NCI-H524 treated with DMSO at 0.1 percent for 48 hours (cell line): ENCODE measurements at regions not wholly inside any gene's neighbourhood (a gene's known extent, or its start where the extent isn't known, plus 50 kb on each side); places are given as distances from the start of the nearest gene placed in this dataset.

Experiments used
- DNase-seq: peaks from one replicate; lab custom pipeline; 2025; lab: John Stamatoyannopoulos, UW

DNA sequence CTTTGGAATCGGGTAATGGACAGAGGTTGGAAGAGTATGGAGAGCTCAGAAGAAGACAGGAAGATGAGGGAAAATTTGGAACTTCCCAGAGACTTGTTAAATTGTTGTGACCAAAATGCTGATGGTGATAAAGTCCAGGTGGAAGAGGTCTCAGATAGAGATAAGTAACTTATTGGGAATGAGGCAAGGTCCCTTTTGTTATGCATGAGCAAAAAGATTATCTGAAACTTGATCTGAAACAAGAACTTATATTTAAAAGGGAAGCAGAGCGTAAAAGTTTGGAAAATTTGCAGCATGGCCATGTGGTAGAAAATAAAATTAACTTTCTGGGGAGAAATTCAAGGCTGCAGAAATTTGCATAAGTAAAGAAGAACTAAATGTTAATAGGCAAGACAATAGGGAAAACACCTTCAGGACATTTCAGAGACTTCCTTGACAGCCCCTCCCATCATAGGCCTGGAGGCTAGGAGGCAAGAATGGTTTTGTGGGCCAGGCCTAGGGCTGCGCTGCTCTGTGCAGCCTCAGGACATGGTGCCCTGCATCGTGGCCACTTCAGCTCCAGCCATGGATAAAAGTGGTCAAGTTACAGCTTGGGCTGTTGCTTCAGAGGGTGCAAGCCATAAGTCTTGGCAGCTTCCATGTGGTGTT lies 425.7 kb upstream of the PRICKLE1 start:
- DNase-seq, result no peak

DNA sequence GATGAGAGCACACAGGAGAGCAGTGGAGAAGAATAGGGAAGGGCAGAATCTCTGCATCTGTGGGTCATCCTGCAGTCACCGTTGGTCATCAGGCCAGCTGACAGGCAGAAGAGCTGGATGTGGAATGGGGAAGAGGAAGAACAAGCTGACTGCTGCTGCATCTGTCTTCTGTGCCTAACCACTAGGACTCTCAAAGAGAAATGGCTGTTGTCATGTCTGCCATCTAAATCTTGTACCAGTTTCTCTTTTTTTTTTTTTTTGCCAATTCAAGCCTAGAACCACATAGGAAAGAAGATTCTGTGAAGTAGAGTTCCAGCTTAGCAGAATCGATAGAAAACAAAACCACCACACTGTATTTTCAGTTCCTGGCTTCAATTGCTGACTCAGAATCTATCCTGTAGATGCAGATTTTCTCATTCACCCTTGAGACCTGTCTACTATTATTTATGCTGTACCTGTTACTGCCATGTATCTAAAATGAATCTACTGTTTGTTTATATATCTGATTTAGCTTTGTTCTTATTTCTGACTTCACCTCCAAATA lies 421.9 kb upstream of the PRICKLE1 start:
- no peak for DNase-seq

DNA sequence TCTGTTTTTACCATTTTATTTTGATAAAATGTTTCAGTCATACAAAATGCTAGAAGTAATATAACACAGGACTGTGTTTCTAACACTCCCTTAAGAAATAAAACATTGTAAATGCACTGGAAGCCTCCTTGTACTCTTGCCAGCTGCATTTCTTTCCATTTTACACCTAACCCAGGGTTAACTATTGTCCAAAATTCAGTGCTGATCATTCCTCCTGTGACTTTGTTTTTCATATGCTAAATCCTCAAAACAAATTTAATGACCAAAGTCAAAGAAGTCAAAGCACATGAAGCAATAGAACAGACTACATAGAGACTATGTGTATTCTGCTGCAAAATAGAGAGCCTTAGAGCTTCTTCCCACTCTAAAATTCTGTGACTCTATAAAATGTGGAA lies 420.3 kb upstream of the PRICKLE1 start:
- no peak for DNase-seq

DNA sequence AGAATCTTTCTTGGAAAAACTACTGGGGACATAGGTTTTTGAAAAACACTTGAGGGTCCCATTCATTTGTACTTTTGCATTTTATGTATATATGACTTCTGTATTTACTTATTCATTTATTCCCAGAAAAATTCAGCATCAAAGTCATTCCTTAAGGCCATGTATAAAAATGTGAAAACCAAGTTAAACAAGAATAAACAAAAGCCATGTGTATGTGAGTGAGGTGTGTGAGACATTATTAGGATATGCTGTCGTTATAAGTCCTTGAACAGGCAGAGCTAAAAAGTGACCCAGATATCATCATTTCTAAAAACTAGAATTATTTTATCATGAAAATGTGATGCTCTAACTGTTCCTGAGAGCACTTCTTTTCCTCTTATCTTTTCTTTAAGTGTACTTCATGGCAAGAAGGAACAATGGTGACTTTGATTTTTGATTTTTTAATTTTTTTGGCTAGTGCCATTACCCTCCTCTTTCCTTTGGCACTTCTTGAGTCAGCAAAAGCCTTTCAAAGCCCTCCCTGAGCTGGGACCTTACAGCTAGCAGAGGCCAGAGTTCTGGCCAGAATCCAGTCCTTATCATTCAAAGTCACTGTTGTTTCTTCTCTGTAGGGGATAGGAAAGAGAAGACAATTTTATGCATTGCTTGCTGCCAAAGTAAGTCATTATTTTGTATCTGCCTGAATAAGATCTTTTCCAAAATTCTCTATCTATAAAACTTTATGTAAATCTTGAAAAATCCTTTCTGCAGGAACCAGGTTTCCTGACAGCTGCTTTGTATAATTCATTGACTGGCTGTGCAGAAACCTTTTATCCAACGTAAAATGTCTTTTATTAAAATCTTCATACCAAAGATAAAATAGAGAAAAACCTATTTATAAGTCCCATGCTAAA lies 419.7 kb upstream of the PRICKLE1 start:
- DNase-seq, result no peak

DNA sequence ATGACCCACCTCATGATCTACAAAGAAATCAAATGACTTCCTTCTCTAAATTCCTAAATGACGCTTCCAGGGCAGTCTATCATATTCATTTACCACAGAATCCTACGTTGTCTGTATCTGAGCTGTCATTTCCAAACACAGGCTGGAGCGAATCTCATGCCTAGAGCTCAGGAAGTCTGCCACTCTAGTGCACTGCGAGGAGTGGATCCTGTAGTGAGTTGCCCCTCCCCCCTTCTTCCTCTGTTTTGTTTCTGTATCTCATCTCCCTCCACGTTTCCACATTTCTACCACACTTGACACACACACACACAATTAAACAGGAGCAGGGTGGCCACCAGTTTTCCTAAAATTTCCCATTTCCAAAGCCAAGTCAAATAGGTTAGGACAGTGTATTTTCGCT lies 415.4 kb upstream of the PRICKLE1 start:
- no peak for DNase-seq

DNA sequence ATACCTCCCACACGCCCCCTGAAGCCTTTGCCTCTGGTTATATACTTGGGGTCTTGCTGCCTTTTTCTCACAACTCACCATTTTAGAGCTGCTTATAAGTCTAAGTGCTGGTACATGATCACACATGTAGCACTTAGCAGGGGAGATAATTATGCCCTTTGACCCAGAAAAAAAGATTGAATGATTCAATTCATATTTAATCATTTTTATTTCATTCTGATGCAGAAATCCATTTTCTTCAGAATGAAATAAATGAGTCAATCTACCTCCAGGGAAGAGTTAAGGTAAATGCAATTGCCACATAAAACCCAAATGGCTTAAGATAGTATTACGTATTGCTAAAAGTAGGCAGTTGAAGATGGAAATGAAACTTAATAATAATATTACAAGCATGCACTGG lies 414.6 kb upstream of the PRICKLE1 start:
- no peak for DNase-seq

DNA sequence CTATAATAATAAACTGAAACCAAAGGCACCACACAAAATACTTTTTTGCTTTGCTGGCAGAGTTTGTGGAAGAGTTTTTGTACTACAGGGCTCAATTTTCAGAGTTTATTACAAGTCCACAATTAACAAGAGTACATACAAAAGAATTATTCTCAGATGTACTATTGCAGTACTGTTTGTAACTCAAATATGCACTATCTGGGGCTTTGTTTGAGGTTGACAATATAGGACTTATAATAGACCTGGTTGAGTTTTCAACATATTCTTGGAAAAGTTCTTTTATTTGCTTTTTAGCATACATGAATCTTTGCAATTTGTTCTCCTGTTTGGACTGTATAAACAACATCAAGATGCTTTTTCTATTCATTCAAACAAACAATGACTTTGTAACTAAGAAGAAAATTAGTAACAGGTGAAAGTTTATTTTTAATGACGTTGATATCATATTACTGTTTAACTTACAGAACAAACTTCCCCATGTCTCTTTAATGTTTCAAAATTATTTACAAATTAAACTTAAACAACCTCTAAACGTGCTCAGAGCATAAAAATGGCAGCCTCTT lies 407.4 kb upstream of the PRICKLE1 start:
- no peak for DNase-seq

DNA sequence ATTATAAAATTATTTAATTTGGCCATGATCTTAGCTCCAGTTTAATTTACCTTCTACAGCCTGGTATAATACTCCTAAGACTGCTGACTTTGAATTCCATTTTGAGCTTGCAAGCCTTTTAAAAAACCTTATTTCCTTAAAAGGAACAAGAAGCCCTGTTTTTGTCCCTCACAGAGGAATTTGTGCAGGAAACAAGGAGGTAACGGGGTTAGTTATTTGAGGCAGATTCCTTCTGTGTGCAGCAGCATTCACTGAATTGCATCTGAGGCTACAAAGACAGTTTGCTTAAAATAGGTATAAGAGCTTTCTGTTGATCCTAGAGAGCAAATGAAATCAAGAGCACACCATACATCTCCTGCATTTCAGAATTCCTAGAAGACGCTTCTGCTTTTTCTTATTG lies 403.3 kb upstream of the PRICKLE1 start:
- DNase-seq, result no peak

DNA sequence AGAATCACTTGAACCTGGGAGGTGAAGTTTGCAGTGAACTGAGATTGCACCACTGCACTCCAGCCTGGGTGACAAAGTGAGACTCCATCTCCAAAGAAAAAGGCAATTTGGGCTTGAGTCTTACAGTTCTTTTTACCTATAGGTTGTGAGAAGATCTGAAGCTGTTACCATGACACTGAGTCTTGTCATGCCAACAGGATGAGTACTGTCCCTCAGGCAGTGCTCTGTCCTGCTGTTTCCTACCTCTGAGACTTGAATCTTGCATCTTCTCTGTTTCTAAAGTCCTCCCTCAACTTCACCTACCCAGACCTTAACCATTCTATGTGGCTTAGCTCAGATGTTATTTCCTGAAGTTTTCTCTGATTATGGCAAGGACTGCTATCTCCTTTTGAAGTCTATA lies 400.8 kb upstream of the PRICKLE1 start:
- DNase-seq, result no peak

DNA sequence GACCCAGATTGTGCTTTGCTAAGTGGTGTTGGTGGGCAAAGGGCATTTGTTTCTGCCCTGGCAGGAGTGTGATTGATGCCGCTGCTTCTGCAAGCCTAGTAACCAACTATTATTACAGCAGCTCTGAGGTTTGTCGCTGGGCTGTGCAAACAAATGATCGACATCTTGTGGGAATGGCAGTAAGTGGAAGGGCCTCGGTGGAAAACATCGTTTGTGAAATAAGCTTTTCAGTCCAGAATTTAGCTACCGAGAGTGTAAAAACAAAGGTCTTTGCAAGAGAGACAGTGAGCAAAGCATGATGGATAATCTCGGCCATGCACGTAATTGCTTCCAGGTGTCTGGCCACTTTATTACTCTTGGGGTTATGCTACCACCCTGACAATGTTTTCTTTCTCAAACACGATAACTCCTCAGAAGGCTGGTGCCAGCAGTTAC lies 397.7 kb upstream of the PRICKLE1 start:
- DNase-seq, result no peak

DNA sequence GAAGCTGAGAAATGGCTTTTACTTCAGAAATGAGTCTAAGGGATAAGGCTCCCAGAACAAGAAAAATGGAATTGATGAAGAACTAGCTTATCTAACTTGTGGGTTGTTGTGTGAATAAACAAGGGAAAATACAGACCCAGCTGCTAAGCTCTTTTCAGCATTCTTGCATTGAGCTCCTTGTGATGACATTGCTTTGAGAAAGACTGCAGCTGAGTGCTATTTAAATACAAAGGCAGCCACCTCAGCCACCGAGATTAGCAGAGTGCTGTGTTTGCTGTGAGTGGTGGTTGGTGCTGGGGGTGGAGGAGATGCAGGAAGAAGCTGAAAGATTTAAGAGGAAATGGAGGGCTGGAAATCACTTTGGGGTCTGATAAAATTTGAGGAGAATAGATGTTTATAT lies 396.0 kb upstream of the PRICKLE1 start:
- DNase-seq, result no peak

DNA sequence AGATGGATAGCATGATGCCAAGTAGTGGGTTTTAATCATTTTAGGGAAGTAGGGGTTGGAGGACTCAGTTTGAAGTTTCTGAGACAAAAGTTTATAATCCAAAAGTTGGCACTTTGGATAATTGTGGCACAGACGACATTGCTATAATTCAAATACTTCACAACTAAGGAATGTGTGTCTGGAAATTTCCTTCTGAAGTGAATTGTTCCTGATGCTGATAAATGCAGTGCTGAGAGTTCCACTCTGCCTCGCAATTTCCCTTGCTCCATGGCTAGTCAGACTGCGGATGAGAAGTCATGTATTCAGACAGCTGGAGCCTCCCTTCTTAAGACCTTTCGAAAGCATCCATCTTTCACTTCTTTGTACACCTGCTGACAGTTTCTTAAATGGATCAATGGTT lies 393.3 kb upstream of the PRICKLE1 start:
- DNase-seq, result no peak

DNA sequence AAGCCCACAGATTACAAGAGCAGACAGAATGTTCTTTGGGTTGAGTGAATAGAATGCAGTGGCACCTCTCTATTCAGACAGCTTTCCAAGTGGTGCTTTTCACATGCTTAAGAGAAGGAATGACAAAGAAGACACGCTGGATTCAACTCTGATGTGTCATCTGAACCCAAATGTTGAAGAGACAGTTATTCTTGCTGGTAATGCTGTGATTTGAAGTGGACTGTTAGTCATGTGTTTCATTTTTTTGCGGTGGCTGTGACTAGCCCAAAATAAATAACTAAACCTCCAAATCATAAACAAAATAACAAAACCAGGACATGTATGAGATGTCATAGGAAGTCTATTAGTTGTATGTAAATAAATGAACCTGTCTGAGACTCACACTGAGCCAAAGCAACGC lies 391.8 kb upstream of the PRICKLE1 start:
- no peak for DNase-seq

DNA sequence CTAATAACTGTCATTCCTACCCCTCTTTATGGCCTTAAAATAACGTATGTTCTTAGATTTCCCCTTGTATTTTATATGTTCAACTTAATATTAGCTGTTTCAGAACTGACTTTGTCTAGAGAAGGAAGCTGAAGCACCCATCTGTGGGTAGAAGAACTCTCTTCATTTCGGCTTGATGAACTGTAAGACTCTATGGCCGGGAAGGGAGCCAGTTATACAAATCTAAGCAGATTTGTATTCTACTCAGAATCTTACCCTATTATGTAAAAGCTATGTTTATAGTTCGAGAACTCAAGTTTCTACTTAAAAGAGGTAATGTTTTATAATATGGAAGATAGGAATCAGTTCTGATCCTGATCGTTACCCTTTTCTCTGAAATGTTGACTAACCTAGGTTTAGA lies 390.9 kb upstream of the PRICKLE1 start:
- DNase-seq, result no peak

DNA sequence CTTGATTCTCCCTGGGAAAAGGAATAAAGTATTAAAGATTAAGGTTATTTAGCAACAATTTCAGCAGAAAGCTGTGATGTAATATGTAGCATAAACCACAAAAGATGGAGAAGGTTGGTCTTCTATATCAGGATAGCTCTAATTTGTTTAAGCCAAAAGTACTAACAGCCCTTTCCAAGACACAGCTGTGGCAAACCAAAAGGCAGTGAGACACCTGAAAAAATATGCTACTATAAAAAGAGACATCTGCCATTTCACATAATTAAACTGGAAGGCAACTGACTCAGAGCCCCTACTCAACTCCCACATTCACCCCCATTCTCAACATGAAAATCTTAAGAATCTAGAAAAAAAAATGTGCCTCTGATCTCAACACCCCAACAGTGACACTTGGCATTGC lies 390.2 kb upstream of the PRICKLE1 start:
- DNase-seq, result no peak

DNA sequence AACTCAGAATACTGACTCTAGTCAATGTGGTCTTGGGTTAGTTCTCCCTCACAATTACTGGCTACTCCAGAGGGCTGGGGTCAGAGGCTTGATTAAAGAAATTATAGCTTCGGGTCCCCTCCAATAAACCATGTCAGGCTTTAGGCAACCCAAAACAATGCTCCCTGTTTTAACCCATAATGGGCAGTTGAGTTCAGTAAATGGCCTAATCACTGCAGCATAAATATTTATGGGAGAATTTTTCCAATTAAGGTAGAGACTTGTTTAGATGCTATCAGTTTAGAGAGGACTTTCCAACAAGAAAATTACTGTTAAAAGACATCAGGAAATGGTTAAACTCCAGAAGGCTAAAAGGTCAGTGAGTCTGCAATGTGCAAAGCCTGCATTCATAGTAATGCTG lies 389.2 kb upstream of the PRICKLE1 start:
- DNase-seq, result no peak

DNA sequence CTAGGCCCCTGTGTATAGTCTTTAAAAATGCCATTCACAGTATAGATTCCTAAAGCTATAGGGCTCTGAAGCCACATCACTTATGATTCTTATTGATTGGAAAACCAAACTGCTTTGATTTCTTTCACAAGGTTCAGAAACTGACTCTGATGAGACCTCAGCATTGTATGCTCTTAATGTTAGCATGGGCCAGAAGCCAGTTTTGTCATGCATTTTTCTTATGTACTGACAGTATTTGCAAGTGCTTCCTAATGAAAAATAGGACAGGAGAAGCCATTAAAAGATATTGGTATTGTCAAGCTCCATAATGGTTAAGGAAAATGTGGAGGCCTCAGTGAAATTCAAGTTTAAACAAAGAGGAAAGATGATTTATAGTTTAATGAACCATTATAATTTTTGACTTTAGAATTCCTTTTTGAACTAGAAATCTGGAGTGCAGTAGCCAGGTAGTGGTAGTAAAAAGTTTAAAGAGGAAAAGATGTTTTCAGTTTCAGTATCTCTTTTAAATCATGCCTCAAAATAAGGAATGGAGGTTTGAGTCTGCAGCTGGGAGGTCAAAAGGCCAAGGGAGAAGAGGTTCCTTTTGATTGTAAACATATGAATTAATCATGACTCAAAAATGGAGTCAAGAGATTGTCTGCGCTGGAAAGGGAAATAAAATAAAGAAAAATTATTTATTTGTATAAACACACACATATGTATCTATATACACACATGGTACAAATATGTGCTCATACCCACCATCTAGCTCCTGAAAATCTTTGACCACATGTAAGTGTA lies 388.1 kb upstream of the PRICKLE1 start:
- DNase-seq, result no peak

DNA sequence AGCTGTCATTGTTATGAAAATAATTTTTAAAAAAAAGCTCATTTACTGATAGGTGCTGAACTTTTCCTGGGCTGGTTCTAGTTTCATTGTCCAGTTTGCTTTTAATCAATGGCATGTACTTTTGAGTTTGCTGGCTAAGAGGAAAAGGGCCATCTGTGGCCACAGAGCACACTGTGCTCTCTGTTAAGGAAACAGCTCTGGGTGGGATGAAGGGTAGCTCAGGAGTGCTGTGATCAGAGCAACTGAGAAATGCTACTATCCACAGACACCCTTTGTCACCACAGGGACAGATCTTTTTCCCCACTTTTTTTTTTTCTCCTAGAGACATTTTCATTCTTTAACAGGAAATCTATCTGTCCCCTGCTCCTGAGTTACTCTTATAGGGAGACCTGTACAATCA lies 387.1 kb upstream of the PRICKLE1 start:
- no peak for DNase-seq

DNA sequence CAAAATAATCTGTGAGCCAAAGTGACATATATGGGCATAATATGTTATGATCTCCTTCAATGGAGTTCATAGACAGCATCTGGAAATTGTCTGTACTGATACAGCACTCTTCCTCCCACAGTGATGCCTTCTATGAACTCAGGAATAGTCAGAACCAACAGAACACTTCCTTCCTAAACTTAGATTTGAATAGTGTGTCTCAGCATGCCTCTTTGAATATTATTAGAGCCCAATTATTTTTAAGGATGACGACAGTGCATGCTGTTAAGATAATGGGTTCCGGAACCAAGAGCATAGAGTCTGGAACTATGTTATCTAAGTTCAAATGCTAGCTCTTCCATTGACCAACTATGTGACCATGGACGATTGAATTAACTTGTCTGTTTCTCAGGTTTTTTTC lies 386.6 kb upstream of the PRICKLE1 start:
- no peak for DNase-seq

DNA sequence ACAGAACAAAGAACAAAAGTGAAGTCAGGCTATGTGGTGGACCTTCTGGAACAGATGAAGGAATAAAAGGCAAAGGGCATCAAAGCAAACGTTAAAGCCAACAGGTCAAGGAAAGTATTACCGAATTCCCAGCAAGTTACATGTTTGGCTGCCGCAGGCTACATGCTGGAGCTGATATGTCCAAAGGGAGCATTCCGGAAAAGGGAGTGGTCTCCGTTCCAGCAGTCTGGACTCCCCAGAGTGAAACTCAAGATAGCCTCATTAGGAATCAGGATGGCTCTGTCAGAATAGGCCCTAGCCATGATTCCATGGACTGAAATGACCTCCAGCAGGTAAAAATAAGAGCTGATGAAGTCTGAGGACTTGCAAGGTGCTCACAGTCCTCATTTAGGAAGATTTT lies 379.8 kb upstream of the PRICKLE1 start:
- DNase-seq, result no peak

DNA sequence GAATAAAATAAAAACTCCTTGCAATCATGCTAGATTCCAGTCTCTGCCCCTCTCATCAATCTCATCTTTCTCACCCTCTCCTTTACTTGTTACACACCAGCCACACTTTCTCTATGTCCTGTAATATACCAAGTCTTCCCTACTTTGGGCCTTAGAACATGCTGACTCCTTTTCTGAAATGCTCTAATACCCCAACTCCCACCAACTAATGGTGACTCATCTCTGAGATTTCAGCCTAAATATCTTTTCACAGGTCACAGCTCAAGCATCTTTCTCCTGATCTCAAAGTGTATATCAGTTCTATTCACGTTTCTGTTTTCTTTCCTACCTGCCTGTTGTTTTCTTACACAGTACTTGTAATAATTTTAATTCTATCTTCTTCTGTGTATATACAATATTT lies 378.9 kb upstream of the PRICKLE1 start:
- DNase-seq, result no peak

DNA sequence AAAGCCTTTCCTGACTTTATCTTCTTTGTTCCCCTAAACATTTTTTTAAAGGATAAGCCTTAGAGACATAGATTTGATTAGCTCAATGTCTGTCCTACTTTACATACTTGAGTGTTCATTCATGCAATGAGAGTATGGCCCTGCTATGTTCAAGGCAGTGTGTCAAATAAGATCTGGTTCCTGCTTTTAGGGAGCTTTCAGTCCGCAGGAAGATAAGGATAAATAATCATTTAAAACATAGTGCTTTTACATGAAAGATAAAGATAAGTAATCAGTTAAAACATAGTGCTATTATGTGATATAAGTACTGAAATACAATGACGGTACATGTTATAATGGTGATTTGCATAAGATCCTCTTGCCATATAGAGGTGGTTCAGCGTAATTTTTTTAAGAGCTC lies 378.3 kb upstream of the PRICKLE1 start:
- no peak for DNase-seq
